Islet precursor cell (in vitro differentiated cells): ENCODE measurements at regions not wholly inside any gene's neighbourhood (a gene's known extent, or its start where the extent isn't known, plus 50 kb on each side); places are given as distances from the start of the nearest gene placed in this dataset.
A peak's percentile ranks its signal among the peaks of the same experiment; 100 is the strongest.
"Not testable (repeated sequence)": the region's sequence is repeated elsewhere in the genome, so short reads cannot be mapped to it uniquely, and the experiment has no call there.

Experiments used
- DNase-seq: peaks from one replicate; pipeline ENCODE4 v3.0.0-alpha.2; 2018

- DNase-seq, result no peak
Observed at GRCh38 chr7:94706996-94707740, 51.2 kb upstream of the SGCE start.

- DNase-seq, result no peak
Observed at GRCh38 chr7:94710256-94710655, 54.3 kb upstream of the SGCE start.

- not testable (repeated sequence) for DNase-seq
Observed at GRCh38 chr7:94722360-94722759, 66.4 kb upstream of the SGCE start.

GRCh38 chr7:94728893-94729292 is 73.0 kb upstream of the SGCE start:
- not testable (repeated sequence) for DNase-seq

GRCh38 chr7:94738071-94738470 is 82.1 kb upstream of the SGCE start:
- no peak for DNase-seq

- DNase-seq, result no peak
Observed at GRCh38 chr7:94739180-94739579, 83.2 kb upstream of the SGCE start.

GRCh38 chr7:94740509-94740908 is 84.6 kb upstream of the SGCE start:
- no peak for DNase-seq

- no peak for DNase-seq
Observed at GRCh38 chr7:94741179-94741578, 85.2 kb upstream of the SGCE start.

GRCh38 chr7:94748376-94748775 is 92.4 kb upstream of the SGCE start:
- no peak for DNase-seq

- DNase-seq, result no peak
Observed at GRCh38 chr7:94760446-94761100, 104.6 kb upstream of the SGCE start.

- no peak for DNase-seq
Observed at GRCh38 chr7:94761451-94761850, 105.5 kb upstream of the SGCE start.

- DNase-seq, result no peak
Observed at GRCh38 chr7:94763268-94763667, 107.3 kb upstream of the SGCE start.

- no peak for DNase-seq
Observed at GRCh38 chr7:94769724-94770123, 113.8 kb upstream of the SGCE start.

GRCh38 chr7:94778711-94779459 is 123.0 kb upstream of the SGCE start:
- no peak for DNase-seq

GRCh38 chr7:94779861-94780260 is 123.9 kb upstream of the SGCE start:
- no peak for DNase-seq

- peak; percentile 75 for DNase-seq
Observed at GRCh38 chr7:94781236-94781635, 125.3 kb upstream of the SGCE start.

GRCh38 chr7:94782777-94783176 is 124.6 kb upstream of the PPP1R9A start:
- no peak for DNase-seq

- DNase-seq, result no peak
Observed at GRCh38 chr7:94787285-94787684, 120.1 kb upstream of the PPP1R9A start.

- DNase-seq, result not testable (repeated sequence)
Observed at GRCh38 chr7:94788378-94788777, 119.0 kb upstream of the PPP1R9A start.

GRCh38 chr7:94792241-94792640 is 115.2 kb upstream of the PPP1R9A start:
- no peak for DNase-seq

- not testable (repeated sequence) for DNase-seq
Observed at GRCh38 chr7:94797404-94797803, 110.0 kb upstream of the PPP1R9A start.

- no peak for DNase-seq
Observed at GRCh38 chr7:94803821-94804220, 103.6 kb upstream of the PPP1R9A start.

- not testable (repeated sequence) for DNase-seq
Observed at GRCh38 chr7:94808673-94809072, 98.7 kb upstream of the PPP1R9A start.

GRCh38 chr7:94810496-94810895 is 96.9 kb upstream of the PPP1R9A start:
- DNase-seq, result no peak
